Neural progenitor cell (in vitro differentiated cells): ENCODE measurements at regions not wholly inside any gene's neighbourhood (a gene's known extent, or its start where the extent isn't known, plus 50 kb on each side); places are given as distances from the start of the nearest gene placed in this dataset.

Experiments used
- DNase-seq: peaks from one replicate; pipeline ENCODE4 v3.0.0-alpha.2; 2016; ENCODE audit warnings: low spot score
- H2AFZ ChIP-seq: fragments of 200-600 bp; sonication (generic); replicated peaks from 2 replicates; pipeline ENCODE4 v1.6.1; 2016; ENCODE audit warnings: antibody characterized with exemption
- H3F3A ChIP-seq: fragments of 200-600 bp; sonication (generic); 2 replicates; pipeline ENCODE4 v1.6.1; 2016; ENCODE audit warnings: antibody characterized with exemption, low read depth
- H3K27ac ChIP-seq: fragments of 200-600 bp; sonication (generic); 2 replicates; pipeline ENCODE4 v1.5.1; 2016; ENCODE audit warnings: mild to moderate bottlenecking
- H3K27me3 ChIP-seq: fragments of 200-600 bp; sonication (generic); 2 replicates; pipeline ENCODE4 v1.6.1; 2016; ENCODE audit warnings: mild to moderate bottlenecking, moderate library complexity
- H3K36me3 ChIP-seq: fragments of 200-600 bp; sonication (generic); 2 replicates; pipeline ENCODE4 v1.5.1; 2016
- H3K4me1 ChIP-seq: fragments of 200-600 bp; sonication (generic); 2 replicates; pipeline ENCODE4 v1.6.1; 2016; ENCODE audit warnings: mixed run types
- H3K4me2 ChIP-seq: fragments of 200-600 bp; sonication (generic); 2 replicates; pipeline ENCODE4 v1.6.1; 2016
- H3K4me3 ChIP-seq: fragments of 200-600 bp; sonication (generic); 2 replicates; pipeline ENCODE4 v1.5.1; 2016
- H3K79me2 ChIP-seq: fragments of 200-600 bp; sonication (generic); 2 replicates; pipeline ENCODE4 v1.6.1; 2016; ENCODE audit warnings: low read depth
- H3K9ac ChIP-seq: fragments of 200-600 bp; sonication (generic); 2 replicates; pipeline ENCODE4 v1.6.1; 2016
- H3K9me3 ChIP-seq: fragments of 200-600 bp; sonication (generic); 2 replicates; pipeline ENCODE4 v1.5.1; 2016; ENCODE audit warnings: low read depth
- H4K20me1 ChIP-seq: fragments of 200-600 bp; sonication (generic); 2 replicates; pipeline ENCODE4 v1.6.1; 2016; ENCODE audit warnings: low read depth
- H3K27ac Mint-ChIP-seq: 3 replicates; pipeline ENCODE4 v1.8.0; 2021; ENCODE audit warnings: mixed read lengths
- H3K27me3 Mint-ChIP-seq: 2 replicates; pipeline ENCODE4 v1.8.0; 2022; ENCODE audit warnings: low read depth, mild to moderate bottlenecking, inconsistent platforms, moderate library complexity, mixed read lengths; ENCODE audit not compliant: insufficient read depth
- H3K36me3 Mint-ChIP-seq: 3 replicates; pipeline ENCODE4 v1.8.0; 2021; ENCODE audit warnings: mixed read lengths
- H3K4me1 Mint-ChIP-seq: 3 replicates; pipeline ENCODE4 v1.8.0; 2021; ENCODE audit warnings: mixed read lengths
- H3K4me3 Mint-ChIP-seq: 3 replicates; pipeline ENCODE4 v1.8.0; 2021; ENCODE audit warnings: mild to moderate bottlenecking, moderate library complexity, mixed read lengths
- H3K9me3 Mint-ChIP-seq: 3 replicates; pipeline ENCODE4 v1.8.0; 2020; ENCODE audit warnings: mixed read lengths
- EZH2 ChIP-seq: fragments of 200-600 bp; sonication (generic); IDR thresholded peaks from 2 replicates; pipeline ENCODE4 v1.6.1; 2017; ENCODE audit warnings: antibody characterized with exemption, mild to moderate bottlenecking, moderate library complexity
- EZH2phosphoT487 ChIP-seq: fragments of 200-600 bp; sonication (generic); IDR thresholded peaks from 2 replicates; pipeline ENCODE4 v1.6.1; 2017; ENCODE audit warnings: antibody characterized with exemption
- TF ChIP-seq, protein P1 (sequence below): fragments of 200-600 bp; sonication (generic); IDR thresholded peaks from 2 replicates; pipeline ENCODE4 v1.5.1; 2017; ENCODE audit warnings: antibody characterized with exemption, mild to moderate bottlenecking

DNA sequence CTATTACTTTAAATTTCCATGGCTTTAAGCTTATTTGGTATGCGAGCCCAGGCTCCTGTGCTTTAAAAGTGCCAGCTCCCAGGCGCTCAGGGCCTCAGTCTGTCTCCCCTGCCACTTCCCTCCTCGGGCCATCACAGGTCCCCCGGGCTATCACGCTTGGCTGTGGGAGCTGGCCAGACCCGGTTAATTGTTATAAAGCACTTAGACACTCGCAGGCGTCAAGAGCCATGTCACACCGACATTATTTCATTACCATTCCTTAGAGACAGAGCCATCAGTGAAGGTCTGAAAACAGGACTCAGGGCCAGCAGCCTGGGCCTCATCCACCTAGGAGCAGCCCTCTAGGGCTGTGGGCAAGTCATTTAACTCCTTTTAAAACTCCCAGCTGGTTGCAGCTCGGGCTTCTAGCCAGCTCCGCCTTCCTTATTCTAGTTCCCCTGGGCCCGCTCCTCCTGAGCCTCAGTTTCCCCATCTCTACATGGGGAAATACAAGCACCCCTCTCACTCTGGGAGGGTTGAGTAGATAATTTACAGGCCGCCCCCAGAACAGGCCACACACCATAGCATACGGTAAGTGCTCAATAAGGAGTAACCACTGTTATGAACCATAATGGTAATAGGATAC, 99.0 kb downstream of the HMX1 start:
- H3K4me1 Mint-ChIP-seq, result peaks cover 9% of the 10 kb centered on the region
- H3K36me3 Mint-ChIP-seq, result no peaks in the 10 kb centered on the region
- Histone ChIP-seq H3K36me3 (no peaks in the 10 kb centered on the region), H3K4me3 (no peak overlapping the region), H2AFZ (no peak overlapping the region), H3K9ac (no peak overlapping the region), H3K79me2 (no peaks in the 10 kb centered on the region), H3K9me3 (no peaks in the 10 kb centered on the region), H4K20me1 (no peaks in the 10 kb centered on the region), H3K4me1 (peaks cover 7% of the 10 kb centered on the region), H3K27ac (no peak overlapping the region), H3K27me3 (no peaks in the 10 kb centered on the region), H3K4me2 (no peak overlapping the region), H3F3A (no peaks in the 10 kb centered on the region)
- H3K9me3 Mint-ChIP-seq, result no peaks in the 10 kb centered on the region
- no peak for DNase-seq
- peaks cover 9% of the 10 kb centered on the region for H3K27me3 Mint-ChIP-seq
- no peak overlapping the region for H3K4me3 Mint-ChIP-seq
- TF ChIP-seq, protein P1, sequence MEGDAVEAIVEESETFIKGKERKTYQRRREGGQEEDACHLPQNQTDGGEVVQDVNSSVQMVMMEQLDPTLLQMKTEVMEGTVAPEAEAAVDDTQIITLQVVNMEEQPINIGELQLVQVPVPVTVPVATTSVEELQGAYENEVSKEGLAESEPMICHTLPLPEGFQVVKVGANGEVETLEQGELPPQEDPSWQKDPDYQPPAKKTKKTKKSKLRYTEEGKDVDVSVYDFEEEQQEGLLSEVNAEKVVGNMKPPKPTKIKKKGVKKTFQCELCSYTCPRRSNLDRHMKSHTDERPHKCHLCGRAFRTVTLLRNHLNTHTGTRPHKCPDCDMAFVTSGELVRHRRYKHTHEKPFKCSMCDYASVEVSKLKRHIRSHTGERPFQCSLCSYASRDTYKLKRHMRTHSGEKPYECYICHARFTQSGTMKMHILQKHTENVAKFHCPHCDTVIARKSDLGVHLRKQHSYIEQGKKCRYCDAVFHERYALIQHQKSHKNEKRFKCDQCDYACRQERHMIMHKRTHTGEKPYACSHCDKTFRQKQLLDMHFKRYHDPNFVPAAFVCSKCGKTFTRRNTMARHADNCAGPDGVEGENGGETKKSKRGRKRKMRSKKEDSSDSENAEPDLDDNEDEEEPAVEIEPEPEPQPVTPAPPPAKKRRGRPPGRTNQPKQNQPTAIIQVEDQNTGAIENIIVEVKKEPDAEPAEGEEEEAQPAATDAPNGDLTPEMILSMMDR, result no peak
- TF ChIP-seq EZH2phosphoT487 (no peak), EZH2 (no peak)
- H3K27ac Mint-ChIP-seq, result no peak overlapping the region

DNA sequence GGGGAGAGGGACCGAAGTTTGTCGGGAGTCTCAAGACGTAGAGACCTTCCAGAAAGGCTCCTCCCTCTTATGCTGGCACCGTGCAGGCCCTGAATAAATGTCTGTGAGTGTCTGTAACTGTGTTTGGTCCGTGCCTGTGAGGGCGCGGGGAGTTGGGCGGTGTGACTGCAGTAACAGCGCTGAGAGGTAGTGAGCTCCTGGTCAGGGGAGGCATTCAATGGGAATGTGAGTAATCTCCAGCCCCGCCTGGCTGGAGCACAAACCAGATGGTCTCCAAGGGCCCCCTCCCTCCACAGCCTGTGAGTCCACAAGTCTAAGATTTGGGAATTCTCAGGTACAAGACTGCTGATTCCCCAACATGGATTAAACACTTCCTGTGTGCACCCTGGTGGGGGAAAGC, 100.0 kb downstream of the HMX1 start:
- Histone ChIP-seq H2AFZ (no peak overlapping the region), H3K79me2 (no peaks in the 10 kb centered on the region), H4K20me1 (no peaks in the 10 kb centered on the region), H3K4me3 (no peak overlapping the region), H3K27ac (no peak overlapping the region), H3K9me3 (no peaks in the 10 kb centered on the region), H3K9ac (no peak overlapping the region), H3K36me3 (no peaks in the 10 kb centered on the region), H3K4me2 (no peak overlapping the region), H3F3A (no peaks in the 10 kb centered on the region), H3K27me3 (no peaks in the 10 kb centered on the region), H3K4me1 (peaks cover 7% of the 10 kb centered on the region)
- no peak overlapping the region for H3K27ac Mint-ChIP-seq
- TF ChIP-seq EZH2, result no peak
- TF ChIP-seq, protein P1, result no peak
- no peak for TF ChIP-seq EZH2phosphoT487
- no peaks in the 10 kb centered on the region for H3K9me3 Mint-ChIP-seq
- H3K27me3 Mint-ChIP-seq, result peaks cover 9% of the 10 kb centered on the region
- no peaks in the 10 kb centered on the region for H3K36me3 Mint-ChIP-seq
- peaks cover 9% of the 10 kb centered on the region for H3K4me1 Mint-ChIP-seq
- DNase-seq, result no peak
- no peak overlapping the region for H3K4me3 Mint-ChIP-seq

DNA sequence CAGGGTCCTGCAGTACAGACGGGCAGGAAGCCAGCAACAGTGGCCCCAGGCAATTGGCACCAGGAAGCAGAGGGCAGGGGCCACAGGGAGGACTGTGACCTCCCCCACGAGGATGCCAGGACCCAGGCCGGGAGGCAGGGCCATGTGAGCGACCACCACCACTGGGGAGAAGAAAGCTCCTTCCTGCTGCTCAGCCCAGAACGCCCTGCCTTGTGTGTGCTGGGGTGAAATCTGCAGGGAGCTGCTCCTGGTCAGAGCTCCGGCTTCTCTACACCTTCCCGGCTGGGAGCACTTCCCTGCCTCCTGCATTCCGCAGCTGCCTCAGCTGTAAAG, 100.4 kb downstream of the HMX1 start:
- Histone ChIP-seq H3K79me2 (no peaks in the 10 kb centered on the region), H3F3A (no peaks in the 10 kb centered on the region), H4K20me1 (no peaks in the 10 kb centered on the region), H2AFZ (no peak overlapping the region), H3K27ac (no peak overlapping the region), H3K9ac (no peak overlapping the region), H3K4me3 (no peak overlapping the region), H3K4me2 (no peak overlapping the region), H3K4me1 (peaks cover 7% of the 10 kb centered on the region), H3K36me3 (no peaks in the 10 kb centered on the region), H3K9me3 (no peaks in the 10 kb centered on the region), H3K27me3 (no peaks in the 10 kb centered on the region)
- H3K36me3 Mint-ChIP-seq, result no peaks in the 10 kb centered on the region
- peaks cover 9% of the 10 kb centered on the region for H3K4me1 Mint-ChIP-seq
- no peak for DNase-seq
- H3K9me3 Mint-ChIP-seq, result no peaks in the 10 kb centered on the region
- H3K27ac Mint-ChIP-seq, result no peak overlapping the region
- TF ChIP-seq EZH2, result no peak
- TF ChIP-seq EZH2phosphoT487, result no peak
- TF ChIP-seq, protein P1, result no peak
- H3K4me3 Mint-ChIP-seq, result no peak overlapping the region
- H3K27me3 Mint-ChIP-seq, result peaks cover 6% of the 10 kb centered on the region
